PC-9 (cell line): ENCODE measurements at regions not wholly inside any gene's neighbourhood (a gene's known extent, or its start where the extent isn't known, plus 50 kb on each side); places are given as distances from the start of the nearest gene placed in this dataset.
"Not testable (repeated sequence)": the region's sequence is repeated elsewhere in the genome, so short reads cannot be mapped to it uniquely, and the experiment has no call there.

Experiments used
- EZH2 ChIP-seq: fragments of 200-600 bp; sonication (generic); IDR thresholded peaks from 2 replicates; pipeline ENCODE4 v1.8.0; 2017; ENCODE audit warnings: antibody characterized with exemption, low read depth
- TF ChIP-seq, protein P1 (sequence below): fragments of 200-600 bp; sonication (generic); conservative IDR thresholded peaks from 2 replicates; pipeline ENCODE4 v1.6.1; 2017; ENCODE audit warnings: mixed run types, antibody characterized with exemption, mild to moderate bottlenecking, moderate library complexity

DNA sequence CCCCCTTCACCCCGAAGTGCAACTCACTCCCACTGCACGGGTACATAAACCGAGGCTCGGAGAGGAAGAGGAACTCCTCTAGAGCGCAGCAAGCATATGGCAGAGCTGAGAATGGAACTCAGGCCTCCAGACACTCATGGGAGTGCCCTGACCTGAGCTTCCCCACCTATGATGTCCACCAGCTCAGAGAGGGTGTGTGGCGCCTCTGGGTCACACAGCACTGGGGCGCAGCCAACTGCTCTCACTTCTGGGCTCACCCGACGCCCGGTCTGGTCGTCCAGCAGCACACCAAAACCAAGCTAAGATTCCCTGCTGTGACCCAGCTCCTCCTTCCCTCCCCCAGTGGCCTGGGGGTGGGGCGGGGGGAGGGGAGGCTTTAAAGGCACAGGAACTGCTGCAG, 904.3 kb downstream of the TUBA3C start:
- TF ChIP-seq, protein P1, sequence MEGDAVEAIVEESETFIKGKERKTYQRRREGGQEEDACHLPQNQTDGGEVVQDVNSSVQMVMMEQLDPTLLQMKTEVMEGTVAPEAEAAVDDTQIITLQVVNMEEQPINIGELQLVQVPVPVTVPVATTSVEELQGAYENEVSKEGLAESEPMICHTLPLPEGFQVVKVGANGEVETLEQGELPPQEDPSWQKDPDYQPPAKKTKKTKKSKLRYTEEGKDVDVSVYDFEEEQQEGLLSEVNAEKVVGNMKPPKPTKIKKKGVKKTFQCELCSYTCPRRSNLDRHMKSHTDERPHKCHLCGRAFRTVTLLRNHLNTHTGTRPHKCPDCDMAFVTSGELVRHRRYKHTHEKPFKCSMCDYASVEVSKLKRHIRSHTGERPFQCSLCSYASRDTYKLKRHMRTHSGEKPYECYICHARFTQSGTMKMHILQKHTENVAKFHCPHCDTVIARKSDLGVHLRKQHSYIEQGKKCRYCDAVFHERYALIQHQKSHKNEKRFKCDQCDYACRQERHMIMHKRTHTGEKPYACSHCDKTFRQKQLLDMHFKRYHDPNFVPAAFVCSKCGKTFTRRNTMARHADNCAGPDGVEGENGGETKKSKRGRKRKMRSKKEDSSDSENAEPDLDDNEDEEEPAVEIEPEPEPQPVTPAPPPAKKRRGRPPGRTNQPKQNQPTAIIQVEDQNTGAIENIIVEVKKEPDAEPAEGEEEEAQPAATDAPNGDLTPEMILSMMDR, result not testable (repeated sequence)
- TF ChIP-seq EZH2, result not testable (repeated sequence)
